GM12878 (cell line): ENCODE measurements at regions not wholly inside any gene's neighbourhood (a gene's known extent, or its start where the extent isn't known, plus 50 kb on each side); places are given as distances from the start of the nearest gene placed in this dataset.

Source experiments
- ATAC-seq: fragments of 200-7000 bp; cut with Tn5 transposase; 3 replicates; pipeline ENCODE4 v1.9.1; 2020; ENCODE audit warnings: mild to moderate bottlenecking, moderate library complexity
- BruUV-seq: library from RNA; stranded (reverse); fragments of 400-500 nt; replicated peaks from 2 replicates; lab custom pipeline; 2021; lab: Mats Ljungman, UMichigan
- CTCF ChIA-PET: fragments of 300-600 bp; sonication (Branson Sonifier 250); formaldehyde crosslinking; extraction: SDS; loops from one replicate; lab custom pipeline; 2021; ENCODE audit warnings: inconsistent platforms; lab: Yijun Ruan, JAX
- POLR2A ChIA-PET: fragments of 350-600 bp; formaldehyde crosslinking; extraction: SDS; loops from one replicate; lab custom pipeline; 2021; ENCODE audit warnings: inconsistent platforms; lab: Charles Lee
- RAD21 ChIA-PET: fragments of 300-600 bp; sonication (Branson Sonifier 250); formaldehyde crosslinking; loops from one replicate; lab custom pipeline; 2023; ENCODE audit warnings: antibody characterized with exemption; ENCODE audit not compliant: unreplicated experiment; lab: Charles Lee
- SMC1A ChIA-PET: fragments of 300-600 bp; sonication (Branson Sonifier 250); formaldehyde crosslinking; loops from one replicate; lab custom pipeline; 2023; ENCODE audit not compliant: unreplicated experiment, uncharacterized antibody; lab: Charles Lee
- DNase-seq: peaks from one replicate; pipeline ENCODE4 v3.0.0-alpha.2; 2011; ENCODE audit warnings: low read depth, low spot score
- FAIRE-seq: peaks from 3 replicates; lab custom pipeline; 2011; peaks lifted over from hg19 to GRCh38; lab: Jason Lieb, UNC
- H2AFZ ChIP-seq: 2 replicates; pipeline ENCODE4 v1.6.0; 2011; ENCODE audit warnings: low read depth, low read length, control low read depth; ENCODE audit not compliant: control insufficient read depth
- H3K27ac ChIP-seq: 2 replicates; pipeline ENCODE4 v1.5.1; 2011; ENCODE audit warnings: control low read depth; ENCODE audit not compliant: control insufficient read depth, insufficient read depth
- H3K27me3 ChIP-seq, 2 experiments: replicated peaks in 1 of 2; 2 replicates each; pipeline versions ENCODE4 v1.6.0 to v1.6.1; 2011; ENCODE audit warnings: low read length in 1 of 2; ENCODE audit not compliant: control insufficient read depth in 2 of 2, insufficient read depth in 2 of 2
- H3K36me3 ChIP-seq, 2 experiments: 2 replicates each; pipeline ENCODE4 v1.5.1; 2011; ENCODE audit warnings: low read length in 1 of 2; ENCODE audit not compliant: control insufficient read depth in 2 of 2, insufficient read depth in 2 of 2
- H3K4me1 ChIP-seq: 2 replicates; pipeline ENCODE4 v1.6.1; 2011; ENCODE audit warnings: mild to moderate bottlenecking, low read length, moderate library complexity, mixed read lengths; ENCODE audit not compliant: control insufficient read depth, insufficient read depth
- H3K4me2 ChIP-seq: 2 replicates; pipeline ENCODE4 v1.6.0; 2011; ENCODE audit warnings: control low read depth; ENCODE audit not compliant: control insufficient read depth, insufficient read depth
- H3K4me3 ChIP-seq: fragments of 200-600 bp; sonication (generic); 2 replicates; pipeline ENCODE4 v1.5.1; 2016
- H3K79me2 ChIP-seq: 2 replicates; pipeline ENCODE4 v1.6.0; 2011; ENCODE audit warnings: low read length; ENCODE audit not compliant: control insufficient read depth, insufficient read depth
- H3K9ac ChIP-seq: 2 replicates; pipeline ENCODE4 v1.8.0; 2011; ENCODE audit warnings: low read length, control low read depth, mixed read lengths; ENCODE audit not compliant: control insufficient read depth, insufficient read depth
- H3K9me3 ChIP-seq: replicated peaks from 3 replicates; pipeline ENCODE4 v1.5.1; 2011; ENCODE audit warnings: mild to moderate bottlenecking, low read length; ENCODE audit not compliant: control insufficient read depth, insufficient read depth
- H4K20me1 ChIP-seq: 2 replicates; pipeline ENCODE4 v1.6.0; 2011; ENCODE audit not compliant: control insufficient read depth, insufficient read depth
- ASH2L ChIP-seq: fragments of 300-600, 200-600 bp; sonication (generic); IDR thresholded peaks from 2 replicates; pipeline ENCODE4 v1.6.1; 2017; ENCODE audit warnings: low read depth, mild to moderate bottlenecking, borderline replicate concordance
- ATF3 ChIP-seq: IDR thresholded peaks from 2 replicates; pipeline ENCODE4 v1.6.1; 2011; ENCODE audit warnings: low read depth, mild to moderate bottlenecking, low read length, moderate library complexity, borderline replicate concordance; ENCODE audit errors: extremely low read depth
- CHD4 ChIP-seq: fragments of 200-600 bp; sonication (generic); IDR thresholded peaks from 2 replicates; pipeline ENCODE4 v1.6.1; 2016; ENCODE audit warnings: mild to moderate bottlenecking
- CUX1 ChIP-seq: IDR thresholded peaks from 2 replicates; pipeline ENCODE4 v1.6.1; 2012; ENCODE audit warnings: improper control_type of control experiment, low read depth, low read length; ENCODE audit not compliant: insufficient replicate concordance
- GABPA ChIP-seq: IDR thresholded peaks from 2 replicates; pipeline ENCODE4 v1.6.1; 2014; ENCODE audit warnings: antibody characterized with exemption, low read depth, mild to moderate bottlenecking, inconsistent platforms
- JUNB ChIP-seq: IDR thresholded peaks from 2 replicates; pipeline ENCODE4 v1.6.1; 2016; ENCODE audit warnings: antibody characterized with exemption, mild to moderate bottlenecking
- MAX ChIP-seq: IDR thresholded peaks from 2 replicates; pipeline ENCODE4 v1.6.1; 2012; ENCODE audit warnings: low read depth, low read length, improper control_type of control experiment
- MEF2A ChIP-seq: IDR thresholded peaks from 2 replicates; pipeline ENCODE4 v1.6.1; 2011; ENCODE audit warnings: low read depth, mild to moderate bottlenecking, low read length, moderate library complexity; ENCODE audit not compliant: insufficient read depth
- NFYA ChIP-seq: IDR thresholded peaks from 2 replicates; pipeline ENCODE4 v1.6.1; 2011; ENCODE audit warnings: low read depth, mild to moderate bottlenecking, low read length, improper control_type of control experiment, borderline replicate concordance
- NR2F1 ChIP-seq: fragments of 450-650 bp; conservative IDR thresholded peaks from 2 replicates; pipeline ENCODE4 v1.6.1; 2017; ENCODE audit warnings: mild to moderate bottlenecking
- RAD21 ChIP-seq: IDR thresholded peaks from 2 replicates; pipeline ENCODE4 v1.6.1; 2011; ENCODE audit warnings: mild to moderate bottlenecking, low read depth, low read length, moderate library complexity; ENCODE audit not compliant: insufficient read depth
- USF1 ChIP-seq: IDR thresholded peaks from 2 replicates; pipeline ENCODE4 v1.6.1; 2011; ENCODE audit warnings: borderline replicate concordance, low read depth, mild to moderate bottlenecking, moderate library complexity, mixed read lengths, low read length; ENCODE audit not compliant: insufficient read depth; ENCODE audit errors: extremely low read length
- YBX1 ChIP-seq: fragments of 450-650 bp; IDR thresholded peaks from 2 replicates; pipeline ENCODE4 v1.6.1; 2016; ENCODE audit warnings: antibody characterized with exemption
- ZNF622 ChIP-seq: fragments of 450-650 bp; IDR thresholded peaks from 2 replicates; pipeline ENCODE4 v1.6.1; 2017; ENCODE audit warnings: mild to moderate bottlenecking, inconsistent platforms
- ZNF687 ChIP-seq: fragments of 450-650 bp; IDR thresholded peaks from 2 replicates; pipeline ENCODE4 v1.6.1; 2017; ENCODE audit warnings: mild to moderate bottlenecking, moderate library complexity
- WGBS: methylation state at CpG from one replicate; pipeline ENCODE4 v1.1.6; 2016; ENCODE audit warnings: low lambda C conversion rate; ENCODE audit not compliant: insufficient replicate concordance, insufficient coverage; ENCODE audit errors: missing lambda C conversion rate; 5-methylcytosine and 5-hydroxymethylcytosine counted together
- in situ Hi-C: fragments of 300-500 bp; cut with MboI; formaldehyde crosslinking; loops from 9 replicates; pipeline ENCODE4 v1.14.3; 2018; ENCODE audit warnings: mixed read lengths
- intact Hi-C: fragments of 100-400 bp; cut with micrococcal nuclease; formaldehyde crosslinking; loops from one replicate; pipeline ENCODE4 v1.14.2; 2022; ENCODE audit not compliant: unreplicated experiment

GRCh38 chr4:32706893-32707292, 1986.7 kb downstream of the PCDH7 start:
- H3K4me1 ChIP-seq: no peaks in the 10 kb centered on the region
- H4K20me1 ChIP-seq: no peaks in the 10 kb centered on the region
- RAD21 ChIA-PET: no interaction called here
- no peaks in the 10 kb centered on the region for H3K36me3 ChIP-seq
- no peak for DNase-seq
- H3K9me3 ChIP-seq: no peaks in the 10 kb centered on the region
- H3K27ac ChIP-seq: no peak overlapping the region
- no peak overlapping the region for H3K4me2 ChIP-seq
- no peak overlapping the region for H3K4me3 ChIP-seq
- H3K27me3 ChIP-seq: no peaks in the 10 kb centered on the region
- SMC1A ChIA-PET: no interaction called here
- POLR2A ChIA-PET: interaction anchor here (0.6 kb wide), 2 partner anchors 20 to 29 kb away, joined by 3 to 6 read pairs; no protein-coding TSS in a partner anchor
- BruUV-seq: no TSS peak
- in situ Hi-C loops (no loop called here), intact Hi-C loops (no loop called here)
- no peak overlapping the region for H3K9ac ChIP-seq
- CTCF ChIA-PET: no interaction called here
- H3K79me2 ChIP-seq: no peaks in the 10 kb centered on the region
- no peak for FAIRE-seq
- H2AFZ ChIP-seq: no peak overlapping the region
- 6% methylated on average over 1 of the region's 1 CpG for WGBS
- no peak for ATAC-seq
- no peak for TF ChIP-seq USF1
- TF ChIP-seq MAX: no peak
- no peak for TF ChIP-seq ASH2L
- TF ChIP-seq YBX1: no peak
- no peak for TF ChIP-seq RAD21
- no peak for TF ChIP-seq ATF3
- no peak for TF ChIP-seq MEF2A
- TF ChIP-seq NFYA: no peak
- TF ChIP-seq NR2F1: no peak
- TF ChIP-seq JUNB: no peak
- no peak for TF ChIP-seq ZNF687
- no peak for TF ChIP-seq CUX1
- no peak for TF ChIP-seq CHD4
- no peak for TF ChIP-seq ZNF622
- no peak for TF ChIP-seq GABPA
